ENCODE measurements at regions not wholly inside any gene's neighbourhood (a gene's known extent, or its start where the extent isn't known, plus 50 kb on each side); places are given as distances from the start of the nearest gene placed in this dataset.

DNA sequence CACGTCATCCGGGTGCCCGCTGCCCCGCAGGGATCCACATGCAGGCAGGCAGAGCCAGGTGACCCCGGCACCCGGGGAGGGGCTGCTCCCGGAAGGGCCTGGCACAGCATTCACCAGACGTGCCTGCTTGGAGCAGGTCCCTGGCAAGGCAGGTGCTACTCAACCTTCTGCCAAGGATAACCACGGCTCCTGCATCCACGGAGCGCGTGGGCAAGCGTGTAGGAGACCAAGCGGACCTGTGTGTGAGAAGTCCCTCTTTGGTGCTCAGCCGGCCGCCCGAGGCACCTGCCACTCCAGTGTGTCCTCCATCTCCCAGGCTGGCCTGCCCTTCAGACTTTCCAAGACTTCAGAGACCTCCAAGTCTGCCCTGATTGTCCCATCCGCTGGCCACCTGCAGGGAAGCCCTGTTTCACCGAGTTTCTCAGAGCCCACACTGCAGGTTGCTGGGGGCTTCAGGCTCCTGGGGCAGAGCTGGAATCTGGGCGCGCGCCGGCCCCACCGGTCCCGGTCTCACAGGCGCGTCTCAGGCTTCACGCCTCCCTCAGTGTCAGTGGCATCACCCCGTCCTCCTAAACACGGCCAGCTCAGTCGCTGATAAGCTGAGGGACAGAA, 124.3 kb downstream of the DLL1 start:
- Histone ChIP-seq H3K9me3 (no peaks in the 10 kb centered on the region), H3K27me3 (no peaks in the 10 kb centered on the region), H3K36me3 (no peaks in the 10 kb centered on the region), H3K4me3 (no peak overlapping the region), H3K4me1 (no peaks in the 10 kb centered on the region), H3K27ac (no peak overlapping the region)
- DNase-seq: no peak
- intact Hi-C loops (cut with DNase I; ENCODE audit: low total_unique reads): no loop called here
- TF ChIP-seq POLR2A (IDR thresholded peaks at IDR 0.05): no peak
- TF ChIP-seq, protein P1, sequence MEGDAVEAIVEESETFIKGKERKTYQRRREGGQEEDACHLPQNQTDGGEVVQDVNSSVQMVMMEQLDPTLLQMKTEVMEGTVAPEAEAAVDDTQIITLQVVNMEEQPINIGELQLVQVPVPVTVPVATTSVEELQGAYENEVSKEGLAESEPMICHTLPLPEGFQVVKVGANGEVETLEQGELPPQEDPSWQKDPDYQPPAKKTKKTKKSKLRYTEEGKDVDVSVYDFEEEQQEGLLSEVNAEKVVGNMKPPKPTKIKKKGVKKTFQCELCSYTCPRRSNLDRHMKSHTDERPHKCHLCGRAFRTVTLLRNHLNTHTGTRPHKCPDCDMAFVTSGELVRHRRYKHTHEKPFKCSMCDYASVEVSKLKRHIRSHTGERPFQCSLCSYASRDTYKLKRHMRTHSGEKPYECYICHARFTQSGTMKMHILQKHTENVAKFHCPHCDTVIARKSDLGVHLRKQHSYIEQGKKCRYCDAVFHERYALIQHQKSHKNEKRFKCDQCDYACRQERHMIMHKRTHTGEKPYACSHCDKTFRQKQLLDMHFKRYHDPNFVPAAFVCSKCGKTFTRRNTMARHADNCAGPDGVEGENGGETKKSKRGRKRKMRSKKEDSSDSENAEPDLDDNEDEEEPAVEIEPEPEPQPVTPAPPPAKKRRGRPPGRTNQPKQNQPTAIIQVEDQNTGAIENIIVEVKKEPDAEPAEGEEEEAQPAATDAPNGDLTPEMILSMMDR (IDR thresholded peaks at IDR 0.05): no peak

DNA sequence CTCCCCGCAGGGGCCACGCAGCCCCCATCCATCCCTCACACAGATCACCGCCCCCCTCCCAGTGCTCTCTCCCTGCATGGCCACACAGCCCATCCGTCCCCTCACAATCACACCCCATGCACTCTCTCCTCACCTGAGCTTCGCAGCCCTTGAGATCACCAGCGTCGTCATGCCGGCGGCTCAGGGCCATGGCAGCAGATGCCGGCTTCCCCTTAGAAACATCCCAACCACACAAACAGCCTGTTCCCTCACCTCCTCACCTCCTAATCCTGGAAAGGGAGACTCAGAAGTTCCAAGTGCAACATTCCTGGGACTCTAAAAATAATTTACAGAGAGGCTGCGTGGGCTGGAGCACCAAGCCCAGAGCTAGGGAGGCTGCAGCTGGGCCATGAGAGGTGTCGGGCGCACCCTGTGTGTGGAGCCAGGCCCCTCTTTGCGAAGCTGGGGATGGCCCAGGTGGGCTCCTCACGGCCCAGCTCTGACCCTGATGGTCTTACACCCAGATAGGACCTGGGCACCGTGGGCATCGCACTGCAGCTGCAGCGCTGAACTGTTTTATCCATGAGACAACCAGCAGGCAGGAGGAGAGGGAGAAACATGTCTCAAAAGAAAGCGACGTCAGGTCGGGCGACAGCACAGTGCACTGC, 125.3 kb downstream of the DLL1 start:
- intact Hi-C loops (cut with DNase I; ENCODE audit: low total_unique reads): no loop called here
- peak in 1 of 2 donors; percentile 57 for DNase-seq
- Histone ChIP-seq H3K36me3 (no peaks in the 10 kb centered on the region), H3K4me3 (no peak overlapping the region), H3K4me1 (no peaks in the 10 kb centered on the region), H3K9me3 (no peaks in the 10 kb centered on the region), H3K27ac (peak overlapping the region in 1 of 2 donors; percentile 33), H3K27me3 (no peaks in the 10 kb centered on the region)
- TF ChIP-seq, protein P1 (IDR thresholded peaks at IDR 0.05): no peak

DNA sequence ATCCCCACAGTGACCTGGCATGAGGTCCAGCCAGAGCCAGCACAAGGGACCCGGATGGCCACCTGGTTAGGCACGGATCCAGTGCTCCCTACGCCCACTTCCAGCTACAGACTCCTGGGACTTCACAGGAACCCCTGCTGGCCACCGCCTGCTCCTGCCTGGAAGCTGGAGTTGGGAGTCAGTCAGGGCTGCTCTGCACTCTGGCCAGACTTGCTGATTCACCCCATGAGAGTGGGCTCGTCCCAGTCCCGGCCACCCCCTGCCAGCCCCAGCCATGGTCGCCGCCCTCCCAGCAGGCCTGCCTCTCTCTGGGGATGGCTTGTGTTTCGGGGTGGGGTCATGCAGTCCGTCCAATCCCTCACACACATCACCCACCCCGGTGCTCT, 125.8 kb downstream of the DLL1 start:
- Histone ChIP-seq H3K36me3 (no peaks in the 10 kb centered on the region), H3K4me1 (no peaks in the 10 kb centered on the region), H3K4me3 (no peak overlapping the region), H3K27ac (peak overlapping the region in 1 of 2 donors; percentile 33), H3K9me3 (no peaks in the 10 kb centered on the region), H3K27me3 (no peaks in the 10 kb centered on the region)
- DNase-seq: peak in 1 of 2 donors; percentile 66
- intact Hi-C loops (cut with DNase I; ENCODE audit: low total_unique reads): no loop called here
- no peak for TF ChIP-seq POLR2A (IDR thresholded peaks at IDR 0.05)
- TF ChIP-seq, protein P1 (IDR thresholded peaks at IDR 0.05): peak in 3 of 4 experiments; percentile 11 to 34 (median 17)

- Histone ChIP-seq H3K27me3 (no peaks in the 10 kb centered on the region), H3K9me3 (no peaks in the 10 kb centered on the region), H3K36me3 (no peaks in the 10 kb centered on the region), H3K27ac (peak overlapping the region in 1 of 2 donors; percentile 33), H3K4me3 (no peak overlapping the region), H3K4me1 (no peaks in the 10 kb centered on the region)
- intact Hi-C loops (cut with DNase I; ENCODE audit: low total_unique reads): no loop called here
- no peak for TF ChIP-seq POLR2A (IDR thresholded peaks at IDR 0.05)
- TF ChIP-seq, protein P1 (IDR thresholded peaks at IDR 0.05): no peak
- DNase-seq: no peak
Measured at GRCh38 chr6:170164271-170164900, 126.5 kb downstream of the DLL1 start.
